ENCODE measurements at regions not wholly inside any gene's neighbourhood (a gene's known extent, or its start where the extent isn't known, plus 50 kb on each side); places are given as distances from the start of the nearest gene placed in this dataset.

DNA sequence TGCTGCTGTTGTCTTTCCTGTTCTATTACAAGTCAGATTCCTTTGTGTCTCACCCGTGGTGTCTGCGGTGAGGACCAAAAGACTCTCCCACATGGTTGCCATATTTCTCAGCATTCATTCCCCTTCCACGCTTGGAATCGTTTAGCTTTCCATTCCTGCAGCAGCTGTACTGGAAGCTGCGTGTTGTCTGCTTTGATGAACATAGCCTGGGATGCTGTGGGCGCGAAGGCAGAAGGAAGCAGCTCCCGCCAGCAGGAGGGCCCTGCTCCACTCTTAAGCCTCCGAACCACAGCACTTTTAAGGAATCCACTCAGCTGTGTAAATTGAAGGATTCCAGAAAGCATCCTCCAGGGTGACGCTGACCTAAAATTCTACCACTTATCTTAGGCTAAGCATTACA lies 303.6 kb upstream of the PITRM1 start:
- TF ChIP-seq TAF1 (IDR thresholded peaks at IDR 0.05; ENCODE audit: borderline replicate concordance, insufficient read depth, low read length), result no peak
- TF ChIP-seq, protein P1, sequence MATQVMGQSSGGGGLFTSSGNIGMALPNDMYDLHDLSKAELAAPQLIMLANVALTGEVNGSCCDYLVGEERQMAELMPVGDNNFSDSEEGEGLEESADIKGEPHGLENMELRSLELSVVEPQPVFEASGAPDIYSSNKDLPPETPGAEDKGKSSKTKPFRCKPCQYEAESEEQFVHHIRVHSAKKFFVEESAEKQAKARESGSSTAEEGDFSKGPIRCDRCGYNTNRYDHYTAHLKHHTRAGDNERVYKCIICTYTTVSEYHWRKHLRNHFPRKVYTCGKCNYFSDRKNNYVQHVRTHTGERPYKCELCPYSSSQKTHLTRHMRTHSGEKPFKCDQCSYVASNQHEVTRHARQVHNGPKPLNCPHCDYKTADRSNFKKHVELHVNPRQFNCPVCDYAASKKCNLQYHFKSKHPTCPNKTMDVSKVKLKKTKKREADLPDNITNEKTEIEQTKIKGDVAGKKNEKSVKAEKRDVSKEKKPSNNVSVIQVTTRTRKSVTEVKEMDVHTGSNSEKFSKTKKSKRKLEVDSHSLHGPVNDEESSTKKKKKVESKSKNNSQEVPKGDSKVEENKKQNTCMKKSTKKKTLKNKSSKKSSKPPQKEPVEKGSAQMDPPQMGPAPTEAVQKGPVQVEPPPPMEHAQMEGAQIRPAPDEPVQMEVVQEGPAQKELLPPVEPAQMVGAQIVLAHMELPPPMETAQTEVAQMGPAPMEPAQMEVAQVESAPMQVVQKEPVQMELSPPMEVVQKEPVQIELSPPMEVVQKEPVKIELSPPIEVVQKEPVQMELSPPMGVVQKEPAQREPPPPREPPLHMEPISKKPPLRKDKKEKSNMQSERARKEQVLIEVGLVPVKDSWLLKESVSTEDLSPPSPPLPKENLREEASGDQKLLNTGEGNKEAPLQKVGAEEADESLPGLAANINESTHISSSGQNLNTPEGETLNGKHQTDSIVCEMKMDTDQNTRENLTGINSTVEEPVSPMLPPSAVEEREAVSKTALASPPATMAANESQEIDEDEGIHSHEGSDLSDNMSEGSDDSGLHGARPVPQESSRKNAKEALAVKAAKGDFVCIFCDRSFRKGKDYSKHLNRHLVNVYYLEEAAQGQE (IDR thresholded peaks at IDR 0.05; ENCODE audit: insufficient read depth in 1 of 2, low read depth in 2 of 2, low read length in 2 of 2), result no peak
- TF ChIP-seq SIN3A (IDR thresholded peaks at IDR 0.05; ENCODE audit: borderline replicate concordance, insufficient read depth, low read length), result no peak
- TF ChIP-seq FOXP2 (optimal IDR thresholded peaks at IDR 0.05; ENCODE audit: borderline replicate concordance, extremely low read depth, extremely low read length, insufficient read depth), result no peak
- no peak for TF ChIP-seq POLR2AphosphoS5 (IDR thresholded peaks at IDR 0.05; ENCODE audit: low read depth, low read length)

DNA sequence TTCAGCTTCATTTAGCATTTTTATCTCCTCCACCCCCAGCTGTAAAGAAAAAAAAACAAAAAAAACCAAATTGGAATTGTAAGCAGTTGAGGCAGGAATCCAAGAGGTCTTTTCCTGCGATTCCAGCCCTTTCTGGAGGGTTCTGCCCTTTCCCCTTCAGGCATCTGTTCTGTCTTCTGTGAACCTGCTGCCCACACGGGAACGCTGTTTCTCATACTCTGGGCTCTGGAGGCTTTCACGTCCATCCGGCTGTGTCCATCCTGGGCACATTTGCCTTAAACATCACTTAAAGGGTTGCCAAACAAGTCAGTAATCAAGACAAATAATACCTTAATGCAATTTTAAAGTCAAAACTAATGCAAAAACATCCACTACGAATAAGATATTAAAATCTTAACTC lies 302.8 kb upstream of the PITRM1 start:
- TF ChIP-seq POLR2AphosphoS5 (IDR thresholded peaks at IDR 0.05; ENCODE audit: low read depth, low read length) (no peak), FOXP2 (optimal IDR thresholded peaks at IDR 0.05; ENCODE audit: borderline replicate concordance, extremely low read depth, extremely low read length, insufficient read depth) (no peak), TAF1 (IDR thresholded peaks at IDR 0.05; ENCODE audit: borderline replicate concordance, insufficient read depth, low read length) (no peak), SIN3A (IDR thresholded peaks at IDR 0.05; ENCODE audit: borderline replicate concordance, insufficient read depth, low read length) (no peak)
- TF ChIP-seq, protein P1 (IDR thresholded peaks at IDR 0.05; ENCODE audit: insufficient read depth in 1 of 2, low read depth in 2 of 2, low read length in 2 of 2), result no peak

DNA sequence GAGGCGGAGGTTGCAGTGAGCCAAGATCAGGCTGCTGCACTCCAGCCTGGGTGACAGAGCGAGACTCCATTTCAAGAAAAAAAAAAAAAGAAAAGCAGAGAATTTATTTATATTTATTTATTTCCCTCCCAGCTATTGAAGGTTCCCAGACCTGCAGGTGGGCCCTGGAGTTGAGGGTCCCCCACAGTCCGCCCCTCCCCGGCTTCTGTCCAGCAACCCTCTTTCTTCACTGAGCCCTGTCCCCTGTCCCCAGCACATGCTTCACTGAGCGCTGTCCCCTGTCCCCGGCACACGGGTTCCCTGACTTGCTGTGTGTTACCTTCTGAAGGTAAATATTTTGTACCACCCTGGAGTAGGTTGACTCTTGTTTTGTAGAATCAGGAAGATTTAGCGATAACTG lies 301.7 kb upstream of the PITRM1 start:
- TF ChIP-seq POLR2AphosphoS5 (IDR thresholded peaks at IDR 0.05; ENCODE audit: low read depth, low read length), result no peak
- TF ChIP-seq TAF1 (IDR thresholded peaks at IDR 0.05; ENCODE audit: borderline replicate concordance, insufficient read depth, low read length), result no peak
- no peak for TF ChIP-seq FOXP2 (optimal IDR thresholded peaks at IDR 0.05; ENCODE audit: borderline replicate concordance, extremely low read depth, extremely low read length, insufficient read depth)
- TF ChIP-seq, protein P1 (IDR thresholded peaks at IDR 0.05; ENCODE audit: insufficient read depth in 1 of 2, low read depth in 2 of 2, low read length in 2 of 2), result no peak
- TF ChIP-seq SIN3A (IDR thresholded peaks at IDR 0.05; ENCODE audit: borderline replicate concordance, insufficient read depth, low read length), result no peak

DNA sequence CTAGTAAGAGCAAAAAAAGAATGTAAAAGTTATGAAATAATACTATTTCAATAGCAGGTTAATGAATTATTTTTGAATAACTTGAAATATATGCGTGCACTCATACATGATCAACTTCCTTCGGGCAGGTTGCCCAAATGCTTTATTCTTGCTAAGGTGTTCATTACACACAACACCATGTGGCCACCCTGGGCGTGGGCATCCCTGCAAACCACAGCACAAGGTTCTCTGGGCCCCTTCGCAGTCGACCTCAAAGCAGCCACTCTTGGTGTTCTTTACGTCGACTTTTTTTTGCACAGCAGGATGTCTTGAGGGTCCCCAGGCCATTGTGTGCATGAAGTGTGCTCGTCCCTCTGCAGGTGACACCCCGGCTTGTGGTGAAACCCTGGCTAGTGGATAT lies 300.7 kb upstream of the PITRM1 start:
- no peak for TF ChIP-seq FOXP2 (optimal IDR thresholded peaks at IDR 0.05; ENCODE audit: borderline replicate concordance, extremely low read depth, extremely low read length, insufficient read depth)

DNA sequence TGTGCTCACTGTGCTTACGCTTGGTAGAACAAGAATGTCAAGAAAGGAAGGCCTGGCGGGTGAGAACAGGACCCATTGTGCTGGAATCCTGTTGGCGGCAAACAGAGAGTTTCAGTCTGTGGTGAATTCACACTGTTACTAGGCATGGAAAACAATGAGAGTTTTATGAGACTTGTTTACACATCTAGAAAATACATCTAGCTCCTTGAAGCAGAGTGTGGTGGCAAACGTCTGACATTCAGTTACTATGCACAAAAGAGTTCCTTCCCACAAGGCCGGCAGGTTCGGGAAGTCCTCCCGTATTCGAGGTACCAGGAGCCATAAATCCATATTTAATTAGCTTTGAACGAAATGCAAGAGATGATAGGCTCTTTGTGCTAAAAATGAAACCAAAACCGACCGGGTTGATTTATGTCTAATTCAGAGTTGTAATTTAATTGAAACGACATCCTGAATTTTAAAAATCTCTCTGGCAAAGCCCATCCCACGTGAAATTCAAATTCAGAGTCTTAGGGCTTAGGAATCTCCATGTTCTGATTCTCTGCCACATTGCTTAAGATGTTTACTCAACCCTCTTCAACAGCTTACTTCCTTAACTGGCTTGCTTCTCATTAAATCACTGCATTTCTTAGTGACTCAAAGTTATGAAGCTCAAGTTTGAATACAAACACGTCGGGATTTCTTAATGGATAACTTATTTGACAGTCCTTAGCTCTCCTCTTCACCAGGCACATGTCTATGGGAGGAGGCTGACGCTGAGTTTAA lies 299.9 kb upstream of the PITRM1 start:
- TF ChIP-seq POLR2AphosphoS5 (IDR thresholded peaks at IDR 0.05; ENCODE audit: low read depth, low read length), result no peak
- no peak for TF ChIP-seq TAF1 (IDR thresholded peaks at IDR 0.05; ENCODE audit: borderline replicate concordance, insufficient read depth, low read length)
- no peak for TF ChIP-seq SIN3A (IDR thresholded peaks at IDR 0.05; ENCODE audit: borderline replicate concordance, insufficient read depth, low read length)
- TF ChIP-seq FOXP2 (optimal IDR thresholded peaks at IDR 0.05; ENCODE audit: borderline replicate concordance, extremely low read depth, extremely low read length, insufficient read depth), result no peak
- TF ChIP-seq, protein P1 (IDR thresholded peaks at IDR 0.05; ENCODE audit: insufficient read depth in 1 of 2, low read depth in 2 of 2, low read length in 2 of 2), result no peak
